SK-N-SH (cell line): ENCODE measurements at regions not wholly inside any gene's neighbourhood (a gene's known extent, or its start where the extent isn't known, plus 50 kb on each side); places are given as distances from the start of the nearest gene placed in this dataset.

Source experiments
- CTCF ChIA-PET: fragments of 300-600, 350-600 bp; formaldehyde crosslinking; extraction: SDS; loops from one replicate; lab custom pipeline; 2021; lab: Yijun Ruan, JAX
- POLR2A ChIA-PET: fragments of 350-600 bp; sonication (Branson Sonifier 250); formaldehyde crosslinking; extraction: SDS; loops from one replicate; lab custom pipeline; 2020; ENCODE audit warnings: antibody characterized with exemption, inconsistent platforms; lab: Yijun Ruan, JAX
- DNase-seq: peaks from one replicate; pipeline ENCODE4 v3.0.0; 2012
- H2AFZ ChIP-seq: fragments of 200-600 bp; sonication (generic); 2 replicates; pipeline ENCODE4 v1.8.1; 2016; ENCODE audit warnings: antibody characterized with exemption, mild to moderate bottlenecking, low read depth
- H3F3A ChIP-seq: fragments of 200-600 bp; sonication (generic); replicated peaks from 2 replicates; pipeline ENCODE3; 2016; ENCODE audit warnings: antibody characterized with exemption, mild to moderate bottlenecking; ENCODE audit not compliant: insufficient read depth
- H3K27ac ChIP-seq, 2 experiments: fragments of 200-500 bp in 1 of 2; fragments of 200-600 bp in 1 of 2; sonication (Bioruptor generic) in 1 of 2; sonication (generic), shearing (Covaris generic) in 1 of 2; 2 replicates each; pipeline versions ENCODE4 v1.5.1 to v1.6.1; 2014 to 2016; ENCODE audit warnings: low read depth in 2 of 2, inconsistent platforms in 1 of 2, low read length in 1 of 2, mild to moderate bottlenecking in 1 of 2, mixed read lengths in 1 of 2
- H3K27me3 ChIP-seq: fragments of 200-600 bp; sonication (generic), shearing (Covaris generic); 2 replicates; pipeline ENCODE4 v1.6.1; 2016; ENCODE audit warnings: mixed run types; ENCODE audit not compliant: insufficient read depth
- H3K36me3 ChIP-seq, 2 experiments: fragments of 200-500 bp in 1 of 2; fragments of 200-600 bp in 1 of 2; sonication (Bioruptor generic) in 1 of 2; sonication (generic) in 1 of 2; replicated peaks in 1 of 2; 2 replicates each; pipeline versions ENCODE3 to v1.5.1; 2014 to 2016; ENCODE audit warnings: low read length in 1 of 2, mild to moderate bottlenecking in 1 of 2; ENCODE audit not compliant: insufficient read depth in 2 of 2, control insufficient read depth in 1 of 2
- H3K4me1 ChIP-seq, 2 experiments: fragments of 200-500 bp in 1 of 2; fragments of 200-600 bp in 1 of 2; sonication (Bioruptor generic) in 1 of 2; sonication (generic), shearing (Covaris generic) in 1 of 2; 2 replicates each; pipeline versions ENCODE4 v1.5.1 to v1.6.1; 2014 to 2016; ENCODE audit warnings: low read depth in 1 of 2, low read length in 1 of 2, mixed run types in 1 of 2; ENCODE audit not compliant: insufficient read depth in 2 of 2, control insufficient read depth in 1 of 2
- H3K4me2 ChIP-seq: fragments of 200-600 bp; sonication (generic), shearing (Covaris generic); 2 replicates; pipeline ENCODE4 v1.6.1; 2017; ENCODE audit warnings: mixed run types
- H3K4me3 ChIP-seq, 2 experiments: fragments of 200-500 bp in 1 of 2; fragments of 200-600 bp in 1 of 2; sonication (Bioruptor generic) in 1 of 2; sonication (generic), shearing (Covaris generic) in 1 of 2; 2 replicates each; pipeline versions ENCODE4 v1.5.1 to v1.8.1; 2014 to 2016; ENCODE audit warnings: low read depth in 2 of 2, inconsistent platforms in 1 of 2, low read length in 1 of 2, mild to moderate bottlenecking in 1 of 2, mixed read lengths in 1 of 2, moderate library complexity in 1 of 2
- H3K79me2 ChIP-seq: fragments of 200-600 bp; sonication (generic); 2 replicates; pipeline ENCODE4 v1.8.1; 2017; ENCODE audit warnings: mild to moderate bottlenecking; ENCODE audit not compliant: insufficient read depth
- H3K9ac ChIP-seq: fragments of 200-600 bp; sonication (generic); 2 replicates; pipeline ENCODE4 v1.6.1; 2017; ENCODE audit warnings: mixed run types
- H3K9me2 ChIP-seq: fragments of 200-600 bp; sonication (generic); 2 replicates; pipeline ENCODE4 v1.6.1; 2017; ENCODE audit warnings: mixed run types
- H3K9me3 ChIP-seq: fragments of 200-600 bp; sonication (generic); 2 replicates; pipeline ENCODE4 v1.6.1; 2017; ENCODE audit warnings: mixed run types, mild to moderate bottlenecking, moderate library complexity
- H4K20me1 ChIP-seq: fragments of 200-600 bp; sonication (generic); 2 replicates; pipeline ENCODE4 v1.6.1; 2017; ENCODE audit warnings: mild to moderate bottlenecking, mixed run types; ENCODE audit not compliant: insufficient read depth
- FOSL2 ChIP-seq: IDR thresholded peaks from 2 replicates; pipeline ENCODE4 v1.4.0; 2012; ENCODE audit warnings: low read depth, mild to moderate bottlenecking, moderate library complexity, borderline replicate concordance
- FOXJ3 ChIP-seq: sonication (generic); formaldehyde crosslinking; IDR thresholded peaks from 2 replicates; pipeline ENCODE4 v1.5.1; 2020; ENCODE audit warnings: mild to moderate bottlenecking, missing genetic modification reagents
- FOXM1 ChIP-seq: IDR thresholded peaks from 2 replicates; pipeline ENCODE4 v1.4.0; 2012; ENCODE audit warnings: low read depth, mild to moderate bottlenecking
- GABPA ChIP-seq: IDR thresholded peaks from 2 replicates; pipeline ENCODE4 v1.4.0; 2012; ENCODE audit warnings: low read depth, mild to moderate bottlenecking
- GATA2 ChIP-seq: sonication (generic); formaldehyde crosslinking; IDR thresholded peaks from 2 replicates; pipeline ENCODE4 v1.5.0; 2020; ENCODE audit warnings: mild to moderate bottlenecking, missing genetic modification reagents
- JUND ChIP-seq: IDR thresholded peaks from 2 replicates; pipeline ENCODE4 v1.4.0; 2012
- MEF2A ChIP-seq: IDR thresholded peaks from 2 replicates; pipeline ENCODE4 v1.4.0; 2012; ENCODE audit warnings: low read depth, borderline replicate concordance
- MXI1 ChIP-seq: IDR thresholded peaks from 2 replicates; pipeline ENCODE4 v1.6.1; 2012; ENCODE audit warnings: mild to moderate bottlenecking, low read depth, low read length, improper control_type of control experiment
- NFIC ChIP-seq: IDR thresholded peaks from 2 replicates; pipeline ENCODE4 v1.4.0; 2012; ENCODE audit warnings: borderline replicate concordance
- NRF1 ChIP-seq: IDR thresholded peaks from 2 replicates; pipeline ENCODE4 v1.6.1; 2012; ENCODE audit warnings: low read depth, mild to moderate bottlenecking, low read length
- POLR2AphosphoS5 ChIP-seq: IDR thresholded peaks from 2 replicates; pipeline ENCODE4 v1.6.1; 2012; ENCODE audit warnings: low read depth, low read length
- RCOR1 ChIP-seq: fragments of 150-350 bp; IDR thresholded peaks from 2 replicates; pipeline ENCODE4 v1.6.1; 2017; ENCODE audit warnings: antibody characterized with exemption, low read length
- RXRA ChIP-seq: IDR thresholded peaks from 2 replicates; pipeline ENCODE4 v1.4.0; 2012; ENCODE audit warnings: low read depth, mild to moderate bottlenecking, borderline replicate concordance
- WGBS: methylation state at CpG from one replicate; pipeline ENCODE4 v1.1.6; 2017; ENCODE audit warnings: low lambda C conversion rate; 5-methylcytosine and 5-hydroxymethylcytosine counted together
- TF ChIP-seq, protein P1 (sequence below): IDR thresholded peaks from 2 replicates; pipeline ENCODE4 v1.6.1; 2012; ENCODE audit warnings: mild to moderate bottlenecking, low read depth, low read length, moderate library complexity
- TF ChIP-seq, protein P2 (sequence below): IDR thresholded peaks from 2 replicates; pipeline ENCODE4 v1.4.0; 2012; ENCODE audit warnings: low read depth, borderline replicate concordance
- TF ChIP-seq, protein P3 (sequence below): fragments of 200-600 bp; sonication (generic); IDR thresholded peaks from 2 replicates; pipeline ENCODE4 v1.6.1; 2017; ENCODE audit warnings: antibody characterized with exemption, mild to moderate bottlenecking, moderate library complexity
- TF ChIP-seq, protein P4 (sequence below): IDR thresholded peaks from 2 replicates; pipeline ENCODE4 v1.4.0; 2012; ENCODE audit warnings: low read depth, borderline replicate concordance

DNA sequence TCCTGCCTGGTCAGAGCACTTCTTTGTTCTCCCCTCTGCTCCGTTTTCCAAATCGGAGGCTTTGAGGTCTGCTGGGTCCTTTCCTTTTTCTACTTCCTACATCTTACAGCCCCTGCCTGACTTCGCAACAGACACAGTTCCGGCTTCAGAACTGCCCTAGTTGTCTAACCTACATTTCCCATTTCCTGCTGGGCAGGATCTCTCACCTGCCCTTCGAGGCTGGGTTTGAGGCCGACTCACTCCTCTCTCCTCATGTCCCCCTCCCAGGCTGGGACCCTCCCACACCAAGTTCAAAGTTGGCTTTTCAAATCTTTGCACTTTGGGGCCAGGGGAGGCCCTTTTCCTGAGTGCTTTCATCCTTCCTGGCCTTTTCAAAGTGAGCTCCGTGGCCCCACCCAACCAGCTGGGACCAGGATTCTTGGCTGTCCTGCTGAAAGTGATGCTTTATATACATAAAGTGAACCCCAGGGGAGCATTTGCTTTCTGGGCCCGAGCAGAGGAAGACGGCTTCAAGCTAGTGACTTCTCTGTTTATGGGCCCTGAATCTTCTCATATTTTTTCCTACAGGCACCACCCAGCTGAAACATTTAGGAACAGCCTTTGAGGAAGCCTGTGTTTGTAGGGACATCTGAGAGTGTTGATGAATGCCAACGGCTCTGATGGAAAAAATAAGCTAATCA, 281.0 kb upstream of the CRY1 start:
- no peak overlapping the region for H3K4me2 ChIP-seq
- ChIA-PET POLR2A (no interaction called here), CTCF (interaction anchor here (0.7 to 4.4 kb wide), 5 partner anchors 18 to 248 kb away, joined by 3 to 17 read pairs (median 9); no protein-coding TSS in a partner anchor)
- H3K9ac ChIP-seq = no peak overlapping the region
- H3K4me1 ChIP-seq = peaks cover 5 to 42% of the 10 kb centered on the region in 2 experiments; a peak in 3 of 4 replicates
- no peaks in the 10 kb centered on the region for H3K9me2 ChIP-seq
- H3K27me3 ChIP-seq = no peaks in the 10 kb centered on the region
- H4K20me1 ChIP-seq = no peaks in the 10 kb centered on the region
- H2AFZ ChIP-seq = no peak overlapping the region
- peak overlapping the region in 1 of 2 experiments; percentile 85; a peak in 2 of 4 replicates for H3K27ac ChIP-seq
- H3K4me3 ChIP-seq = no peak overlapping the region
- H3F3A ChIP-seq = no peaks in the 10 kb centered on the region
- H3K79me2 ChIP-seq = no peaks in the 10 kb centered on the region
- H3K36me3 ChIP-seq = no peaks in the 10 kb centered on the region
- WGBS = 58% methylated on average over 10 of the region's 10 CpGs
- no peaks in the 10 kb centered on the region for H3K9me3 ChIP-seq
- TF ChIP-seq FOXM1 (no peak), GATA2 (CRISPR knock-in tag) (no peak), NRF1 (no peak), RXRA (no peak), FOXJ3 (no peak), POLR2AphosphoS5 (no peak), RCOR1 (no peak), MEF2A (no peak), NFIC (no peak), MXI1 (no peak), FOSL2 (no peak), GABPA (no peak), JUND (no peak)
- TF ChIP-seq, protein P1, sequence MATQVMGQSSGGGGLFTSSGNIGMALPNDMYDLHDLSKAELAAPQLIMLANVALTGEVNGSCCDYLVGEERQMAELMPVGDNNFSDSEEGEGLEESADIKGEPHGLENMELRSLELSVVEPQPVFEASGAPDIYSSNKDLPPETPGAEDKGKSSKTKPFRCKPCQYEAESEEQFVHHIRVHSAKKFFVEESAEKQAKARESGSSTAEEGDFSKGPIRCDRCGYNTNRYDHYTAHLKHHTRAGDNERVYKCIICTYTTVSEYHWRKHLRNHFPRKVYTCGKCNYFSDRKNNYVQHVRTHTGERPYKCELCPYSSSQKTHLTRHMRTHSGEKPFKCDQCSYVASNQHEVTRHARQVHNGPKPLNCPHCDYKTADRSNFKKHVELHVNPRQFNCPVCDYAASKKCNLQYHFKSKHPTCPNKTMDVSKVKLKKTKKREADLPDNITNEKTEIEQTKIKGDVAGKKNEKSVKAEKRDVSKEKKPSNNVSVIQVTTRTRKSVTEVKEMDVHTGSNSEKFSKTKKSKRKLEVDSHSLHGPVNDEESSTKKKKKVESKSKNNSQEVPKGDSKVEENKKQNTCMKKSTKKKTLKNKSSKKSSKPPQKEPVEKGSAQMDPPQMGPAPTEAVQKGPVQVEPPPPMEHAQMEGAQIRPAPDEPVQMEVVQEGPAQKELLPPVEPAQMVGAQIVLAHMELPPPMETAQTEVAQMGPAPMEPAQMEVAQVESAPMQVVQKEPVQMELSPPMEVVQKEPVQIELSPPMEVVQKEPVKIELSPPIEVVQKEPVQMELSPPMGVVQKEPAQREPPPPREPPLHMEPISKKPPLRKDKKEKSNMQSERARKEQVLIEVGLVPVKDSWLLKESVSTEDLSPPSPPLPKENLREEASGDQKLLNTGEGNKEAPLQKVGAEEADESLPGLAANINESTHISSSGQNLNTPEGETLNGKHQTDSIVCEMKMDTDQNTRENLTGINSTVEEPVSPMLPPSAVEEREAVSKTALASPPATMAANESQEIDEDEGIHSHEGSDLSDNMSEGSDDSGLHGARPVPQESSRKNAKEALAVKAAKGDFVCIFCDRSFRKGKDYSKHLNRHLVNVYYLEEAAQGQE = no peak
- TF ChIP-seq, protein P2, sequence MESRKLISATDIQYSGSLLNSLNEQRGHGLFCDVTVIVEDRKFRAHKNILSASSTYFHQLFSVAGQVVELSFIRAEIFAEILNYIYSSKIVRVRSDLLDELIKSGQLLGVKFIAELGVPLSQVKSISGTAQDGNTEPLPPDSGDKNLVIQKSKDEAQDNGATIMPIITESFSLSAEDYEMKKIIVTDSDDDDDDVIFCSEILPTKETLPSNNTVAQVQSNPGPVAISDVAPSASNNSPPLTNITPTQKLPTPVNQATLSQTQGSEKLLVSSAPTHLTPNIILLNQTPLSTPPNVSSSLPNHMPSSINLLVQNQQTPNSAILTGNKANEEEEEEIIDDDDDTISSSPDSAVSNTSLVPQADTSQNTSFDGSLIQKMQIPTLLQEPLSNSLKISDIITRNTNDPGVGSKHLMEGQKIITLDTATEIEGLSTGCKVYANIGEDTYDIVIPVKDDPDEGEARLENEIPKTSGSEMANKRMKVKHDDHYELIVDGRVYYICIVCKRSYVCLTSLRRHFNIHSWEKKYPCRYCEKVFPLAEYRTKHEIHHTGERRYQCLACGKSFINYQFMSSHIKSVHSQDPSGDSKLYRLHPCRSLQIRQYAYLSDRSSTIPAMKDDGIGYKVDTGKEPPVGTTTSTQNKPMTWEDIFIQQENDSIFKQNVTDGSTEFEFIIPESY = no peak
- TF ChIP-seq, protein P3, sequence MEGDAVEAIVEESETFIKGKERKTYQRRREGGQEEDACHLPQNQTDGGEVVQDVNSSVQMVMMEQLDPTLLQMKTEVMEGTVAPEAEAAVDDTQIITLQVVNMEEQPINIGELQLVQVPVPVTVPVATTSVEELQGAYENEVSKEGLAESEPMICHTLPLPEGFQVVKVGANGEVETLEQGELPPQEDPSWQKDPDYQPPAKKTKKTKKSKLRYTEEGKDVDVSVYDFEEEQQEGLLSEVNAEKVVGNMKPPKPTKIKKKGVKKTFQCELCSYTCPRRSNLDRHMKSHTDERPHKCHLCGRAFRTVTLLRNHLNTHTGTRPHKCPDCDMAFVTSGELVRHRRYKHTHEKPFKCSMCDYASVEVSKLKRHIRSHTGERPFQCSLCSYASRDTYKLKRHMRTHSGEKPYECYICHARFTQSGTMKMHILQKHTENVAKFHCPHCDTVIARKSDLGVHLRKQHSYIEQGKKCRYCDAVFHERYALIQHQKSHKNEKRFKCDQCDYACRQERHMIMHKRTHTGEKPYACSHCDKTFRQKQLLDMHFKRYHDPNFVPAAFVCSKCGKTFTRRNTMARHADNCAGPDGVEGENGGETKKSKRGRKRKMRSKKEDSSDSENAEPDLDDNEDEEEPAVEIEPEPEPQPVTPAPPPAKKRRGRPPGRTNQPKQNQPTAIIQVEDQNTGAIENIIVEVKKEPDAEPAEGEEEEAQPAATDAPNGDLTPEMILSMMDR = no peak
- TF ChIP-seq, protein P4, sequence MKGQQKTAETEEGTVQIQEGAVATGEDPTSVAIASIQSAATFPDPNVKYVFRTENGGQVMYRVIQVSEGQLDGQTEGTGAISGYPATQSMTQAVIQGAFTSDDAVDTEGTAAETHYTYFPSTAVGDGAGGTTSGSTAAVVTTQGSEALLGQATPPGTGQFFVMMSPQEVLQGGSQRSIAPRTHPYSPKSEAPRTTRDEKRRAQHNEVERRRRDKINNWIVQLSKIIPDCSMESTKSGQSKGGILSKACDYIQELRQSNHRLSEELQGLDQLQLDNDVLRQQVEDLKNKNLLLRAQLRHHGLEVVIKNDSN = no peak
- DNase-seq = no peak
